Fibroblast of lung (primary cell): ENCODE measurements at regions not wholly inside any gene's neighbourhood (a gene's known extent, or its start where the extent isn't known, plus 50 kb on each side); places are given as distances from the start of the nearest gene placed in this dataset.

Experiments
- DNase-seq, 2 donors: peaks; one replicate each; pipeline versions ENCODE4 v3.0.0 to v3.0.0-alpha.2; 2010; ENCODE audit warnings: low read depth in 2 of 2
- H2AFZ ChIP-seq: 2 replicates; pipeline ENCODE4 v1.5.1; 2012; ENCODE audit warnings: low read length, control low read depth, inconsistent platforms
- H3K27ac ChIP-seq: 2 replicates; pipeline ENCODE4 v1.5.1; 2011; ENCODE audit warnings: low read length, control low read depth; ENCODE audit not compliant: insufficient read depth
- H3K27me3 ChIP-seq: 2 replicates; pipeline ENCODE4 v1.5.1; 2011; ENCODE audit warnings: mild to moderate bottlenecking, low read length; ENCODE audit not compliant: control insufficient read depth, insufficient read depth
- H3K36me3 ChIP-seq: 2 replicates; pipeline ENCODE4 v1.5.1; 2011; ENCODE audit warnings: low read length; ENCODE audit not compliant: control insufficient read depth, insufficient read depth
- H3K4me1 ChIP-seq: 2 replicates; pipeline ENCODE4 v1.5.1; 2011; ENCODE audit warnings: low read length; ENCODE audit not compliant: control insufficient read depth, insufficient read depth; ENCODE audit errors: extremely low read depth
- H3K4me2 ChIP-seq: 2 replicates; pipeline ENCODE4 v1.5.1; 2011; ENCODE audit warnings: low read length, control low read depth; ENCODE audit not compliant: insufficient read depth; ENCODE audit errors: extremely low read depth
- H3K4me3 ChIP-seq, 4 experiments: fragments of 200-600 bp in 1 of 4; sonication (generic) in 1 of 4; replicated peaks in 1 of 4; 2 replicates each; pipeline ENCODE4 v1.5.1; 2011 to 2016; ENCODE audit warnings: low read length in 4 of 4, low read depth in 3 of 4, mild to moderate bottlenecking in 3 of 4, control low read depth in 2 of 4, inconsistent platforms in 1 of 4, mixed read lengths in 1 of 4; ENCODE audit not compliant: insufficient read depth in 1 of 4; ENCODE audit errors: control extremely low read depth in 1 of 4
- H3K79me2 ChIP-seq: 2 replicates; pipeline ENCODE4 v1.5.1; 2012; ENCODE audit warnings: mild to moderate bottlenecking, low read length, inconsistent platforms; ENCODE audit not compliant: control insufficient read depth, insufficient read depth
- H3K9ac ChIP-seq: 2 replicates; pipeline ENCODE4 v1.5.1; 2011; ENCODE audit warnings: mild to moderate bottlenecking, low read length, control low read depth; ENCODE audit not compliant: insufficient read depth
- H3K9me3 ChIP-seq: 2 replicates; pipeline ENCODE4 v1.5.1; 2012; ENCODE audit warnings: low read depth, low read length; ENCODE audit not compliant: control insufficient read depth, insufficient read depth
- H4K20me1 ChIP-seq: 2 replicates; pipeline ENCODE4 v1.5.1; 2011; ENCODE audit warnings: low read length; ENCODE audit not compliant: control insufficient read depth, insufficient read depth; ENCODE audit errors: extremely low read depth
- EZH2 ChIP-seq: IDR thresholded peaks from 2 replicates; pipeline ENCODE4 v1.5.1; 2012; ENCODE audit warnings: low read length, control low read depth, mild to moderate bottlenecking; ENCODE audit errors: missing control alignments
- TF ChIP-seq, protein P1 (sequence below), 2 donors: IDR thresholded peaks in 1 of 2; conservative IDR thresholded peaks in 1 of 2; 1 replicate in 1 of 2; 2 replicates in 1 of 2; pipeline ENCODE4 v1.5.1; 2011 to 2012; ENCODE audit warnings: low read length in 2 of 2, control low read depth in 1 of 2, inconsistent platforms in 1 of 2, low read depth in 1 of 2, mild to moderate bottlenecking in 1 of 2

DNA sequence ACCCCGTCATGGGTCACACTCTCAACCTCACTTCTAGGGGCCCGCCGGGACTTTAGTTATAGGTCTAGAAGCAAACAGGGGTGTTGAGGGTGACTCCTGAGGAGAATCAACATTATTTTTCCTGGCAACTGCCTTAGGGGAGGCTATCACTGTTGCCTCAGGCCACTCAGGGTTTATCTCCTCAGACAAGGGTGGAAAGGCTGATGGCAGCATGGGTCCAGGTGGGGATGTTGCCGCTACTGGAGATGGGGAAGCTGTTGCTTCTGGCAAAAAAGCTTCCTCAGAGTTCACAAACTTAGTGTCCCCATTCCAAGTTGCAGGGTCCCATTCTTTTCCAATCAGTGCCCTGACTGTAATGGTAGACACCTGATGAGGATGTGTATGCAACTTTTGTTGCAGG is 467.4 kb upstream of the RGS6 start:
- no peaks in the 10 kb centered on the region for H3K79me2 ChIP-seq

DNA sequence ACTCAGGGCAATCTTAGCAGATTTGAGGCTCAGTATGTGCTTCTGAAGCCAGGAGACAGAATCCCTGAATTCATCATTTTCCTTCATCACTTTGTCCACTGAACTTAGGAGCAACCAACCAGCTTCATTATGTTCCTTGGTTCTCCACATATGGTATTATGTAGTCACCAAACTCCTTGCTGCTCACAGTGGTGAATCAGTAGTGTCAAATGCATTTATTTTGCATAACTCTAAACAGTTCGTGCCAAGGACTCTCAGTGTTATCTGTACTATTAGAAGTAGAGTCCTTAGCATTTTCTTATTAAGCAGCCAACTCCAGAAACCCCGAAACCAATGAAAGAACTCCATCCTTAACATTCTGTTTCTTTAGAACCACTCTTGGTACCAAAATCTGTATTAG is 466.9 kb upstream of the RGS6 start:
- H3K9ac ChIP-seq = no peak overlapping the region
- no peak overlapping the region for H3K4me2 ChIP-seq
- TF ChIP-seq EZH2 = no peak
- TF ChIP-seq, protein P1, sequence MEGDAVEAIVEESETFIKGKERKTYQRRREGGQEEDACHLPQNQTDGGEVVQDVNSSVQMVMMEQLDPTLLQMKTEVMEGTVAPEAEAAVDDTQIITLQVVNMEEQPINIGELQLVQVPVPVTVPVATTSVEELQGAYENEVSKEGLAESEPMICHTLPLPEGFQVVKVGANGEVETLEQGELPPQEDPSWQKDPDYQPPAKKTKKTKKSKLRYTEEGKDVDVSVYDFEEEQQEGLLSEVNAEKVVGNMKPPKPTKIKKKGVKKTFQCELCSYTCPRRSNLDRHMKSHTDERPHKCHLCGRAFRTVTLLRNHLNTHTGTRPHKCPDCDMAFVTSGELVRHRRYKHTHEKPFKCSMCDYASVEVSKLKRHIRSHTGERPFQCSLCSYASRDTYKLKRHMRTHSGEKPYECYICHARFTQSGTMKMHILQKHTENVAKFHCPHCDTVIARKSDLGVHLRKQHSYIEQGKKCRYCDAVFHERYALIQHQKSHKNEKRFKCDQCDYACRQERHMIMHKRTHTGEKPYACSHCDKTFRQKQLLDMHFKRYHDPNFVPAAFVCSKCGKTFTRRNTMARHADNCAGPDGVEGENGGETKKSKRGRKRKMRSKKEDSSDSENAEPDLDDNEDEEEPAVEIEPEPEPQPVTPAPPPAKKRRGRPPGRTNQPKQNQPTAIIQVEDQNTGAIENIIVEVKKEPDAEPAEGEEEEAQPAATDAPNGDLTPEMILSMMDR (conservative IDR thresholded peaks at IDR 0.05 in 1 of 2, IDR thresholded peaks at IDR 0.05 in 1 of 2; ENCODE audit: low read depth in 1 of 2, low read length in 2 of 2) = no peak
- no peaks in the 10 kb centered on the region for H3K27me3 ChIP-seq
- H3K4me3 ChIP-seq = no peak overlapping the region
- no peaks in the 10 kb centered on the region for H3K79me2 ChIP-seq
- H3K27ac ChIP-seq = no peak overlapping the region
- no peaks in the 10 kb centered on the region for H3K9me3 ChIP-seq
- H3K4me1 ChIP-seq = no peaks in the 10 kb centered on the region
- H3K36me3 ChIP-seq = no peaks in the 10 kb centered on the region
- DNase-seq = peak; percentile 17 to 63
- no peak overlapping the region for H2AFZ ChIP-seq
- no peaks in the 10 kb centered on the region for H4K20me1 ChIP-seq

More for the DNA sequence above, 467.4 kb upstream of the RGS6 start:
- no peak overlapping the region for H3K27ac ChIP-seq
- TF ChIP-seq, protein P1 (conservative IDR thresholded peaks at IDR 0.05 in 1 of 2, IDR thresholded peaks at IDR 0.05 in 1 of 2; ENCODE audit: low read depth in 1 of 2, low read length in 2 of 2) = no peak
- TF ChIP-seq EZH2 = no peak
- no peak overlapping the region for H3K9ac ChIP-seq
- H3K9me3 ChIP-seq = no peaks in the 10 kb centered on the region
- H3K27me3 ChIP-seq = no peaks in the 10 kb centered on the region
- no peak overlapping the region for H3K4me3 ChIP-seq
- no peak overlapping the region for H3K4me2 ChIP-seq
- no peaks in the 10 kb centered on the region for H4K20me1 ChIP-seq
- H2AFZ ChIP-seq = no peak overlapping the region
- H3K4me1 ChIP-seq = no peaks in the 10 kb centered on the region
- DNase-seq = no peak
- no peaks in the 10 kb centered on the region for H3K36me3 ChIP-seq

DNA sequence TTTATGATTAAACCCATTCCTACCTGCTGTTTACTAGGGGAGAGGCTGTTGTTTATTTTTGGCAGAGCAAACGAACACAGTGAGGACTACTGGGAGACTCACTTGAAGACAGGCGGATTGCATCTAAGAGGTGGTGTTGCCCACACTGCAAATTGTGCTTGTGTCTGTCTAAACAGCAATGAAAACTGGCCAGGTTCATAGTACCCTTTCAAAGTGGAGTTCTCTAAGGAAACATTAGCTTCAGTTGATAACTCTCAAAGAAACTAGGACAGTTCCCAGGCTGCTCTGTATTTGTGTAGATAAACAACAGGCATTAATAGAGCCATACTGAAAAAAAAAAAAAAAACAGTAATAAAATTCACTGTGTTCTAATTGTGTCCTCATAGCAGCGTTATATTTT is 466.0 kb upstream of the RGS6 start:
- Histone ChIP-seq H3K4me2 (no peak overlapping the region), H3K4me3 (no peak overlapping the region), H3K27ac (no peak overlapping the region), H3K36me3 (no peaks in the 10 kb centered on the region), H2AFZ (no peak overlapping the region), H3K4me1 (no peaks in the 10 kb centered on the region), H3K9me3 (no peaks in the 10 kb centered on the region), H3K9ac (no peak overlapping the region), H4K20me1 (no peaks in the 10 kb centered on the region), H3K27me3 (no peaks in the 10 kb centered on the region), H3K79me2 (no peaks in the 10 kb centered on the region)
- DNase-seq = no peak
- TF ChIP-seq, protein P1 (conservative IDR thresholded peaks at IDR 0.05 in 1 of 2, IDR thresholded peaks at IDR 0.05 in 1 of 2; ENCODE audit: low read depth in 1 of 2, low read length in 2 of 2) = no peak
- TF ChIP-seq EZH2 = no peak
